Hepatocyte (in vitro differentiated cells): ENCODE measurements at regions not wholly inside any gene's neighbourhood (a gene's known extent, or its start where the extent isn't known, plus 50 kb on each side); places are given as distances from the start of the nearest gene placed in this dataset.

Experiments used
- CTCF ChIP-seq: fragments of 200-600 bp; sonication (generic); IDR thresholded peaks from 2 replicates; pipeline ENCODE4 v1.5.1; 2016; ENCODE audit warnings: antibody characterized with exemption, mild to moderate bottlenecking; ENCODE audit not compliant: poor library complexity
- EZH2 ChIP-seq: fragments of 200-600 bp; sonication (generic); IDR thresholded peaks from 2 replicates; pipeline ENCODE4 v1.6.1; 2016; ENCODE audit warnings: antibody characterized with exemption, mild to moderate bottlenecking, borderline replicate concordance

- TF ChIP-seq CTCF = no peak
- TF ChIP-seq EZH2 = no peak
These were observed 931.0 kb downstream of the STIM2 start for GRCh38 chr4:27791640-27792039.
